NCI-H1092 (cell line): ENCODE measurements at regions not wholly inside any gene's neighbourhood (a gene's known extent, or its start where the extent isn't known, plus 50 kb on each side); places are given as distances from the start of the nearest gene placed in this dataset.
"Not testable (repeated sequence)": the region's sequence is repeated elsewhere in the genome, so short reads cannot be mapped to it uniquely, and the experiment has no call there.

Source experiments
- DNase-seq: peaks from one replicate; lab custom pipeline; 2025; lab: John Stamatoyannopoulos, UW

- no peak for DNase-seq
These were observed 124.2 kb downstream of the INHBA start for GRCh38 chr7:41578700-41579099.

- no peak for DNase-seq
These were observed 126.7 kb downstream of the INHBA start for GRCh38 chr7:41576166-41576565.

- DNase-seq: no peak
These were observed 128.5 kb downstream of the INHBA start for GRCh38 chr7:41574377-41574776.

- DNase-seq: no peak
These were observed 129.0 kb downstream of the INHBA start for GRCh38 chr7:41573862-41574261.

GRCh38 chr7:41573443-41573842 is 129.4 kb downstream of the INHBA start:
- DNase-seq: no peak

- DNase-seq: no peak
These were observed 129.9 kb downstream of the INHBA start for GRCh38 chr7:41573015-41573414.

GRCh38 chr7:41571573-41571972 is 131.3 kb downstream of the INHBA start:
- no peak for DNase-seq

- no peak for DNase-seq
These were observed 132.1 kb downstream of the INHBA start for GRCh38 chr7:41570766-41571165.

- no peak for DNase-seq
These were observed 134.8 kb downstream of the INHBA start for GRCh38 chr7:41568135-41568534.

- no peak for DNase-seq
These were observed 135.2 kb downstream of the INHBA start for GRCh38 chr7:41567731-41568114.

- no peak for DNase-seq
These were observed 135.7 kb downstream of the INHBA start for GRCh38 chr7:41567031-41567730.

- DNase-seq: no peak
These were observed 136.3 kb downstream of the INHBA start for GRCh38 chr7:41566581-41566980.

GRCh38 chr7:41565655-41566054 is 137.2 kb downstream of the INHBA start:
- no peak for DNase-seq

- DNase-seq: no peak
These were observed 143.5 kb downstream of the INHBA start for GRCh38 chr7:41559426-41559825.

GRCh38 chr7:41554481-41554880 is 148.4 kb downstream of the INHBA start:
- no peak for DNase-seq

- not testable (repeated sequence) for DNase-seq
These were observed 152.8 kb downstream of the INHBA start for GRCh38 chr7:41550046-41550445.

GRCh38 chr7:41544241-41544640 is 158.6 kb downstream of the INHBA start:
- no peak for DNase-seq

GRCh38 chr7:41540601-41541000 is 162.3 kb downstream of the INHBA start:
- no peak for DNase-seq

GRCh38 chr7:41538810-41539724 is 163.8 kb downstream of the INHBA start:
- no peak for DNase-seq

- DNase-seq: no peak
These were observed 165.8 kb downstream of the INHBA start for GRCh38 chr7:41536873-41537665.

GRCh38 chr7:41536122-41536872 is 166.6 kb downstream of the INHBA start:
- DNase-seq: no peak

GRCh38 chr7:41529831-41530230 is 173.1 kb downstream of the INHBA start:
- DNase-seq: no peak
